Activated CD8-positive, alpha-beta memory T cell treated with anti-CD3 and anti-CD28 coated beads for 4 hours (primary cell): ENCODE measurements at regions not wholly inside any gene's neighbourhood (a gene's known extent, or its start where the extent isn't known, plus 50 kb on each side); places are given as distances from the start of the nearest gene placed in this dataset.
"Not testable (repeated sequence)": the region's sequence is repeated elsewhere in the genome, so short reads cannot be mapped to it uniquely, and the experiment has no call there.

Source experiments
- DNase-seq, 2 donors: peaks; one replicate each; pipeline ENCODE4 v3.0.0-alpha.2; 2020; ENCODE audit warnings: low read depth in 2 of 2

DNA sequence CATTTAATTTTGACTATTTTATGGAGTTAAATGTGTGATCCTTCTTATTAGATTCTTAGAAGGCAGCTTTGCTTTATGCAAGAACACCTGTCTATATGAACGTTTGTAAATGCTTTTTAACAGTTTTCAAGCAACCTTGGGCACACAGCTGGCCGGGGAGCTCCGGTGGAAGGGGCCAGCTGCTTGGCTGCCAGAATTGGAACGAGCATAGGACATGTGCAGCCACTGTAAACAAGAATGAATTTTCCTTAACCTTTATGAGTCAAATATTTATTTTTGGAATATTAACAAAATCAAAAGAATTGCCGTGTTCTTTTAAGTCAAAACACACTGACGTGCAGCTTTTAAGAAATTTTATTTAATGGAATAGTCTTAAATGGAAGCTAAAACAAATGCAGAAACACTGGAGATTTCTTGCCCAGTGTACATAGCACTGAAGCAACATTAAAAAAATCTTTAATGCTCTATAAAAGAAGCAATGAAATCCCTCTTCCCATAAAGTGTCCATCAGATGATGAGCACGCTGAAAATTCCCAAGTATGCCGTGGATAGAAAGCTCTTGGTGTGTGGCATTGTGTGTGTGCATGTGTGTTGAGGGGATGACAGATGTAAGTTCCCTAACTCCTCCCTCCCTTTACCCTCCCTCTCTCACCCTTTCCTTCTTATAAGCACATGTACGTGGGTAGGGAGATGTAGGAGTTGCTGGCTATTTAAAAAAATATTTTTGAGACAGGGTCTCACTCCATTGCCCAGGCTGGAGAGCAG is 208.9 kb upstream of the EXOC2 start:
- DNase-seq = no peak

DNA sequence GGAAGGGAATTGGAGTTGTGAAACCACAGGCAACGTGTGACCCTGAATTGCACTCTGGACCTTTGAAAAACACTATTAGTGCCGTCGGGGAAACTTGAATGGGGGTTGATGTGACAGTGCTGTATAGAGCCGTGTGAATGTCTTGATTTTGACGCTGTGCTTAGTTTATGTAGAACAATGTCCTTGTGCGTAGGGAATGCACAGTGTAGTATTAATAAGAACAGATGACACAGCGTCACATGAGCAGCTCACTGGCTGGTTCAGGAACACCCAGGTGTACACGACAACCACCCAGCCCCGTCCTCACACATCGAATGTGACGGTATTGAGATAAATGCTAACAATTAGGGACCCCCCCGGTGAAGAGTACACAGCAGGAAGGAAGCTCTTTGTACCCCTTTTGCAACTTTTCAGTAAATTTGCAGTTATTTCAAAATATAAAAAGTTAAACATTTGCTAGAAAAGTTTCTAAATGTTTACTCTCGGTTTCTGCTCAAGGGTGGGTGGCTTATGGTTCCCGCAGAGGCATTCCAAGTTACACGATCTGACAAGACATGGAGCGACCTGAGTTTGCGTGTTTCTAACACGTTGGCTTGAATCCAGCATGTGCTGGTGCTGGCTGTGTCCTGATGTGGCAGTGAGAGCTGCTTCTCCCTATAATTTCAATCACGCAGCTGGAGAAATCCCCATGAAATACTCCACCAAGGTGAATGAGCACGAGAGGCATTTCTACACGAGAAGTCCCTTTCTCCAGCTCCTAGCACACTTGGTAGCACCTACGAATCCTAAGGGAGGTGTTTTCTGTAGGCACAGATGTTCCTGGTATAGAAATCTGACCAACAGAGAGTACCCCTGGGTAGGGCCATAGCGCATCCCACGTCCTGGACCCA is 208.0 kb upstream of the EXOC2 start:
- no peak for DNase-seq

DNA sequence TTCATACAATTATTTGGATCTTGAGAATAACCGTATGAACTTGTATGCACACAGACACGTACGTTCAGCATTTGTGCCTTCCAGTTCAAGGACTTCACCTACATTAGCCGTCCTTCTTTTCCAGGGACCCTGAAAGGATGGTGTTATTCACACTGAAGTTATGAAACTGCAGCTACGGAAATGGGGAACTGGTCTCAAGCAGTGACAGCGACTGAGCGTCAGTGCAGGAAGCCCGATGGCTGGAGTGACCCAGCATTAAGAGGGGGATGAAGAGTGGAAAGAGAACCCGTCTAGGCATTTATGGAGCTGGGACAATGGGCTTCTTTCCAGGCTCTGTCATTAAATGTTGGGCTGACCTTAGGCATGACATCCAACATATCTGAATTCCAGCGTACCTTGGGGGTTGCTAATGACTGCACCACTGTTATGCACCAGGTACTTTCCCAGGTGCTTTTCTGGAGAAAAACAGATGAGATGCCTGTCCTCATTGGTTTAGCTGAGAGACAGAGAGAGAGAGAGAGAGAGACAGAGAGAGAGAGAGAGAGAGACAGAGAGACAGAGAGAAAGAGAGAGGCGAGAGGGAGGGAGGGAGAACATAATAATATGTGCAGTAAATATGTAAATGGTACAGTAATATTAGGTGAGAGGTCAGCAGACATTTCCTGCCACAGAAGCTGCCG is 204.7 kb upstream of the EXOC2 start:
- DNase-seq = no peak

DNA sequence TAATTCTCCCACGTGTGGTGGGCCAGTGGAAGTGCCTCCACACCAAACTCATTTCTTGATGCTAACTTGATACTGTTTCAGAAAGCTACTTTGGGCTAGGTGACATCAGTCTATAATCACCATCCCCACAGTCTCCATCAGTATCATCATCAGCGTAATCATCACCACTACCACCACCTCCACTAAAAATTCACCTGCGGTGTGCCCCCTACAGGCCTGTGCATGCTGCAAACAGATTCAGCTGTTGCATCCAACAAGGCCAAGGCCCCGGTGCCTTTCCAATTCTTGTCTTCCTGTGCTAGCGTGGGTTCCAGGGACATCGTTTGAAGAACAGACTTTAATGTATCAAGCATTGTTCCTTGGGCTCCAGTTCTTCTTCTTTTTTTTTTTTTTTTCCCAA is 201.3 kb upstream of the EXOC2 start:
- DNase-seq = no peak

DNA sequence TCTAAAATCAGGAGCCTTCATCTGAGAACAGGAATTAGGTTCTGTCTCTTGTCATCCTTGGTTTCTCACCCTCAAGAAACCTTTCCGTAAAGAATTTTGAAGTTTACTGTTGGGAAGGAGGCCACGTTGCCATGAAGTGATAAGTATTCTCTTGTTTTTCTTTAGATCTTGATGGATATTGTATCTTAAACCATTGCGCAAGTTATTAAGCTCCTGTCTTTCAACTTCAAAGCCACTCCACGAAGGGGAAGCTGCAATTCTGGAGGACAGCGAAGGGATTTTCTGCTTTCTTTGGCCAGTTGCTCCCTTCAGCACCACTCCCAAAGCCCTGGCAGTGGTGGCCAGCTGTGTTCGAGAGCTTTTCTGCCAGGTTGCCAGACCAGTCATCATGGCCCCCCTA is 198.1 kb upstream of the EXOC2 start:
- DNase-seq = no peak

DNA sequence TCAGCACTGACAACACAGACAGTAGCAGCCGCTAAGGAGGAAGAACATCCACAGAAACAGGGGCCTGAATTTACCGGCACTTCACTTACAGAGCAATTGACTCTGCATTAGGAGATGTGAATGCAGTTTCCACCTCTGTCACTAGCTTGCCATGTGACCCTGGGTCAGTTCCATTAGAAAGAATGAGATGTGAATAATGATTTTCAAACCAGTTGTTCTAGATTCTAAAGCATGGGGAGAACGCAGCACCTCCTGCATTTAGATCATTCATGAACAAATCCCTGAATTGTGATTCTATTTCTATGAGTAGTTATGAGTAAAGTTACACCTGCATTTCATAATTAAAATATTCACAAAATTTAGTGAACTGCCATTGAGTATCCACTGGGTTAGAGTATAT is 197.3 kb upstream of the EXOC2 start:
- no peak for DNase-seq

DNA sequence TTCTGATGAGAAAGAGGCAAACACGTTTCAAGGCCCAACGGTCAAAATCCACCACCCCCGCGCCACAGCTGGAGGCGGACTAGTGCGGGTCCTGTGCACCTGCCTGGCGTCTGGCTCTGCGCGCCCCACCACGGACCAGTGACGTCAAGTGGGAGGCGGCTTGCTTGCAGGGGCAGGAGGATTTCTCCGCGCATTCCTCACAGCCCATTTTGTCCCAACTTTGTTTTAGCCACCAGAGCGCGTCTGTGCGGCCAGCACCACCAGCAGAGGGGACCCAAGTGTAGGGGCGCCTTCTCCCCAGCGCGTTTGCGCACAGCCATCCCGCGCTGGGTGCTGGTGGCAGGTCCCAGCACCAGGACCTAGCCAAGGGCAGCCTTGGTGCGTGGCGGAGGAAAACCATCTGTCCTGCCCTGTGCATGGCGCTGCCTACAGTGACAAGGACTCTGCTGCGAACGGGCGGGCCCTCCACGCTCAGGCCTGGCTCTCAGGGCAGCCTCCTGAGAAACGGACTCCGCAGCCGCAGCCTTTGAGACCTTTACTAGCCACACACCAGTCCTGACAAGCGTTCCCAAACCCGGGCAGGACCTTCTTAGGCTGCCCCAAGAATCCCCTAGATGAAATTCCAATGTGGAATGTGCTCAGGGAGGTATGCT is 194.8 kb upstream of the EXOC2 start:
- DNase-seq = no peak

DNA sequence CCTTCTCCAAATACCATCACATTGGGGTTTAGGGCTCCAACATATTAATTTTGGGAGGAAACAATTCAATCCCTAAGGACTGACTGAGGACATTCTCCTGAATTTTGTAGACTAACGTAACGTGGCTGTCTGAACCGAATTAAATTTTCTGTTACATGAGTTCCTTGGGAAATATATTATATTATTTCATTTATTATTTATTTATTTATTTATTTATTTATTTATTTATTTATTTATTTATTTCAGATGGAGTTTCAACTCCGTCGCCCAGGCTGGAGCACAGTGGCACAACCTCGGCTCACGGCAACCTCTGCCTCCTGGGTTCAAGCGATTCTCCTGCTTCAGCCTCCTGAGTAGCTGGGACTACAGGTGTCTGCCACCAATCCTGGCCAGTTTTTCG is 193.2 kb upstream of the EXOC2 start:
- DNase-seq = not testable (repeated sequence)

DNA sequence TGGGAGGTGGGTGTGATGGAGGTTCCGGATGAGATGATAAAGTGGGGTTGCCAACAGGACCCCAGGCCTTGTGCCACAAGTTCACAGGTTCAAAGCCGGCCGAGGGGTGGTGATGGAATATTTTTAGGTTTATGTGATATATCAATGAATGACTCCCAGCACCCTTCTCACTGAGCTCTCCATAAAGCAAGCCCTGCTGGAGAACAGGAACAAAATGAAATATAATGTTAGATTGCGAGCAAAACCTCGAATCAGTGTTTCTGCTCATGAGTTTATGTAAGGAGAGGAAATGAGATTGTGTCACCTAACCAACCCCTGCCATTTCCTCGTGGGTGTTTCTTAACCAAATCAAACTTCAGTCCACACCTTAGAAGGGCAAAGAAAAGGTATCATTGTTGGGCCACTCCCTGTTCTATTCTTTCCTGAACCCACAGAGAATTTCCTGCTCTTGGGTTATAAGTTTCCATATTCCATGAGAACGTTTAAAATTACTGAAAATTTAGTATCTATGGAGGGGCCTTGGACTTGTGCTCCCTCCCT is 192.2 kb upstream of the EXOC2 start:
- no peak for DNase-seq

DNA sequence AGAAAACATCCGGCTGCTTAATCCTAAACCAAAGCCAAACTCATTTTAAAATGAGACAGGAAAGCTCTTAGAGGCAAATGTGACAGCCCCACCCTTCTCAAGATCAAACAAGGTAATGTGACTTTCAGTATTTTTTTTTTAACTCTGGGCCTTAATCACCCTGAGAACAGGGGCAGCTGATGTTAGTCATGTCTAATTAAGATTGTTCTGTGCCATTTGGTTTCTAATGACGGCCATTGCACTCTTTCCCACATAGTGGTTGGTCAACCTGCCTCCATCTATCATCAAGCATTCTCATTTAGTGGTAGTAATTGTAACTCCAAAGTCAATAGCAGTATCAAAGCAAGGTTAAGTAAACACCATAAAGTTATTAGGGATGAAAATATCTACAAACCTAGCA is 191.6 kb upstream of the EXOC2 start:
- no peak for DNase-seq

DNA sequence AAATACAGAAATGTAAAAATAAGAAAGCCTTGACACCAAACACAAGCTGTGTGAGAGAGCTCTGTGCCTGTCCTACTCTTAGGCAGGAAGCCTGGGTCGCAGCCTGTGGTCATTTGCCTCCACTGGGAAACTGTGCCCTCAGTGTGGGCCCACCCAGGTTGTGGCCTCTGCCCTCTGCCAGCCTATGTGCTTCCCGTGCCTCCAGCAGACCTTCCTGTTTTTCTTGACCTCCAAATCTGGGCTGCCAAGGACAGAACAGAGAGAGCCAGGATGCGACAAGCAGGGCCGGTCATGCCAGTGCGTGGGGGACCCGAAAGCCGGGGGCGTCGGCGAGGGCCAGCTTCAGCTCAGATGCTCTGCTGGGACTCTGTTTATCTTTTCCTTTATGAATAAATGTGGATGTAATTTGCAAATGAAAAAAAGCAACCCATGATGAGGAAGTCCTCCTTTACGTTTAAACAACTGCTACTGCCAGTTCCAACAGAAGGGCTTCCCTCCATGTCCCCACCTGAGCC is 189.2 kb upstream of the EXOC2 start:
- DNase-seq = no peak

DNA sequence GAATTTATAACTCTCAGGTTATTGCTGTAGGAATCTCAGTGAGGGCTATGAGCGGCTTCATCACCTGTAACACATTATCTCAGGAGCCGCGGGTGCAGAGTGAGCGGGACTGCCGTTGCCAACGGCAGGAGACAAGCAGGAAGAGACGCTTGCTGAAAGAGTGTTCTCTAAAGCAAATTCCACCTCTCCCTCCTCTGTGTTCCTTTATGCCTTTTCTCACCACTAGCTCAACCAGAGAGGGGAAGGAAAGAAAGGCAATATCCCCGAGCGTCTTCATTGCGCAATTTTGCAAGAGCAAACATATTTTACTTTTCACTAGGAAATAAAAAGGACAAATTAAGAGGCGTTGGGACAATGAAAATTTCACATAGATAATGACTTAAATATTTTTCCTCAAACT is 185.2 kb upstream of the EXOC2 start:
- no peak for DNase-seq

DNA sequence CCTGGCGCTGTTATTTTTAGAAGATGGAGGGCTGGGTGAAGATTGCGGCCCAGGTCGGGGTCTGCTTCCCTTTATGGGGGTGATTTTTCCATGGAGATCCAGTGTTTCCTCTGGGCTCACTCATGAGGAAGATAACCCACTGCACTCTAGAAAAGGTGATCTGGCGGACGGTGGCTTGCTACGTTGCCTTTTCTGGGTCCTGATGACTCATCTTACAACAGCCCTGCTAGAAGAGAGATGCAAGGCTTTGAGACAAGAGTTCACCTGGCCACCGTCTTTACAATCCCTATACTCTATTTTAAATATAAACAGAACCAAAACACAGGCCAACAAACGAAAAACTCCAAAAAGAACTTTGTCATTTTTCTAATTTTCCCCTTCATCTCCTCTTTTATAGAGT is 182.1 kb upstream of the EXOC2 start:
- DNase-seq = no peak

DNA sequence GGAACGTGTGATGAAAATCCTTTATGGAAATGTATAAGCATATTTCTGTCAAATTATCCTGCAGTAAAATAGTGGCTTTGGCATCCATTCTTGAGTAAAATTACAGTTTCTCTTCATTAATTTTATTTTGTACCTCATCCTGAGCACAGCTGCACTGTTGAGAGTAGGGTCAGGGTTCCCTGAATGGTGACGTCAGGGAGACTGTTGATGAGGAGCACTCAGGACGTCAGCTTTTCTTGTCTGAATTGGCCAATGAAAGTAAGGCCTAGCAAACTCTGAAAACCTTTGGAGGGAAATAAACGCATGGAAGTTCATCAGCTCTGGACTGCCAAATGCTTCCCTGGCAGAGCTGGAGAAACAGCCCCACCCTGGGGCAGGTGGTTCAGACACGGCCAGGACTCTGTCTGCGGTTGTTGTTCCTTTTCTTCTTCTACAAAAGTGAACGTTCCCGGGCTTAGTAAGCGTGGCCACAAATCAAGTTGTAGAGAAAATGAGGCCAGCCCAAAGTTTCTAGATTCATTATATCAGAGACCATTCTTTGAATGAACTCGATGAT is 179.7 kb upstream of the EXOC2 start:
- DNase-seq = no peak

DNA sequence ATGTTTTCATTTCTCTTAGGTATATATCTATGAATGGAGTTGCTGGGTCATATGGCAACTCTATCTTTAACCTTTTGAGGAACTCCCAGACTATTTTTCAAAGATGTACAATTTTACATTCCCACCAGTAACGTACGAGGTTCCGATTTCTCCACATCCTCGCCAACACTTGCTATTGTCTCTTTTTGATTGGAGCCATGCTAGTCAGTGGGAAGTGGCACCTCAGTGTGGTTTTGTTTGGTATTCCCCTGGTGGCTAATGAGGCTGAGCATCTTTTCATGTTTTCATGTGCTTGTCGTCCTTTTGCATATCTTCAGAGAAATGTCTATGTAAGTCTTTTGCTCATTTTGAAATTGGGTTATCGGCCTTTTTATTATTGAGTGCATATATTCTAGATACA is 178.6 kb upstream of the EXOC2 start:
- no peak for DNase-seq

DNA sequence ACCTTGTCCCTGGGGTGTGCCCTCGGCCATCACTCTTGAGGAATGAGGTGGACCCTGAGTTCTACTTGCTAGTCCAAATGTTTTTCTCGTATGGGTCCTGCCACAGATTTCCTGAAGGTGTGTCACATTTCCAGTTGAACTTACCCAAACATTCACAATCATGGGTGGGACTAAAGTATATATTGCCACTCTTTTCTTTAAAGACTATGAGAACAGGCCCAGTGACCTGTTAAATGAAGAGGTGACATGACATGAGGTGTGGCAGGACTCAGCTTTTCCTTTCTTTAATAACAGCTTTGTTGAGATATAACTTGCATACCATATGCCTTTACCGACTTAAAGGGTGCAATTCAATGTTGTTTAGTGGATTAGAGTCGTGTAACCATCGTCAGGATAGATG is 177.2 kb upstream of the EXOC2 start:
- no peak for DNase-seq

DNA sequence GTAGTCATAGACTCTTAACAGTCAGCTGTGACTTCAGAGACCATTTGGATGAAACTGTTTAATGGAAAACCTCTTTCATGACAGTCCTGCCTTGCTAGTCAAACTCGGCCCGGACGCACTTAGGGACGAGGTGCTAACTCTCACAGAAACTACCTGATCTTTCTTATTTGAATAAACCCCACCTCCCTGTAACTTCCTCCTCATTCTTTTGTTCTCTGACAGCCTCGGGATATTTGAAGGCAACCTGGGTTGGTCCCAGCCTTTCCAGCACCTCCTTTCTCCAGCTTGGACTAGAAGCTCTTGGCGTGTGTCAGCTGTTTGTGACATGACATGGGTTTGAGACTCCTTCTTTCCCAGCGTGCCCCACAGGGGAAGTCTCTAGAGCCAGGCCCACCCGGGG is 175.3 kb upstream of the EXOC2 start:
- DNase-seq = no peak

DNA sequence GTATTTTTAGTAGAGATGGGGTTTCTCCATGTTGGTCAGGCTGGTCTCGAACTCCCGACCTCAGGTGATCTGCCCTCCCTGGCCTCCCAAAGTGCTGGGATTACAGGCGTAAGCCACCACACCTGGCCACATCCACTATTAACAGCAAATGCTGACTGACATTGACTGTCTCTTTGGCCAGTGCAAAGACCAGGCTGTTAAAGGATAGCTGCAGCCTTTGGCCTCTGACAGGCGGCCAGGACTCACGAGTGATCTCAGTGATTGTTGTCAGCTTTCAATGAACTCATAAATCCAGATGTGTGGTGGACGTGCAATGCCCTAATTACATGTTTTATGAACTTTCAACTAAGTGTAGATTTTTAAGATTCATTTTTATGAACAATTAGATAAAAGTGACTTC is 174.4 kb upstream of the EXOC2 start:
- DNase-seq = no peak

DNA sequence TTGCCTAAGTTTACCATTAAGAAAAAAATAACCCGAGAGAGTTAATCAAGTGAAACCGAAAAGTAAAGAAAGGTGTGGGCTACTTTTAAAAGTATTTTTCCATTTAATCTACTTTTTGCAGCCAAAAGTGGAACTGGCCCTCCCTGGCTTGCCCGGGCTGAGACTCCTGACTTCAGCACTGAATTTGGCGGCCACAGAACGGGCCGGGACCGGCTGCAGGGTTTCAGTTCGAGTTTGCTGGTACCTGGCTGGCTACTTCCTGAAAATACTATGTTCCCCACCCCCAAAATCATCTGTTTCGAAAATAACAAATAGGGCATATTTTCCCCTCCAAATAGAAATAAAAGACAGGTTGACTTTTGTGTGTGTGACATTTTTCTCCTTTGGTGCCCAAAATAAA is 173.4 kb upstream of the EXOC2 start:
- DNase-seq = no peak

DNA sequence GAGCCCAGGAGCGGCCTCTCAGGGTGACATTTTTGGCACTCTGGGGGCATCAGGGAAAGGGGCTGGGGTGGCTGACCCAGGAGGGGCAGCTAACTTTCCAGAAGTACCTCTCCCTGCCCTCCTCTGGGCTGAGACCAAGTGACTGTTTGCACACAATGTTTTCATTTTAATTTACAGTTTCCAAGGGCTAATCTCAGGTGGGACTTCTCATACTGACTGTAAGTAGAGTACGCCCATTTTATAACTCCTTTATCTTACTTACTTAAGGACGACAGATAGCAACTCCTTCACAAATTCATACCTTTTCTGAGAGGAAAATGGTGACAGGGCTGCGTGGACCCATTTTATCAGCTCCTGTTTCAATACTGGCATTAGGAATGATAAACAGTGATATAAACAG is 172.9 kb upstream of the EXOC2 start:
- no peak for DNase-seq

DNA sequence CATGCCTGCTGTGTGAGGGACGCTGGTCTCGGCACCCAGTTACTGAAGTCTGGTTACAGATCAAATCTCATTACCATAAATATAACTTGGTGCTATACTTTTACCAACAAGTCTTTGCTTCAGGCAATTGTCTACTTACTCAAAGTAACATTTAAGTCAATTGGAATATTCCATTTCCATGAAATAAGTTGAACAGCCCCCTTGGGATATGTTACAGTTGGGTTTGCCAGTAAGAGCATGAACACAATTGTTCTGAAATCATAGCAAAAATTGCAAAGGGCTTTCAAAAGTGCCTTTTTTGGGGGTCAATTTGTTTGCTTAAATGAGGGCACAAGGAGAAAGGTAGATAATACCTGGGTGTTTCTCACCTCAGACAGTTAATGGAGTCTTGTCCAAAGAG is 170.9 kb upstream of the EXOC2 start:
- DNase-seq = no peak
